ENCODE measurements at regions not wholly inside any gene's neighbourhood (a gene's known extent, or its start where the extent isn't known, plus 50 kb on each side); places are given as distances from the start of the nearest gene placed in this dataset.

DNA sequence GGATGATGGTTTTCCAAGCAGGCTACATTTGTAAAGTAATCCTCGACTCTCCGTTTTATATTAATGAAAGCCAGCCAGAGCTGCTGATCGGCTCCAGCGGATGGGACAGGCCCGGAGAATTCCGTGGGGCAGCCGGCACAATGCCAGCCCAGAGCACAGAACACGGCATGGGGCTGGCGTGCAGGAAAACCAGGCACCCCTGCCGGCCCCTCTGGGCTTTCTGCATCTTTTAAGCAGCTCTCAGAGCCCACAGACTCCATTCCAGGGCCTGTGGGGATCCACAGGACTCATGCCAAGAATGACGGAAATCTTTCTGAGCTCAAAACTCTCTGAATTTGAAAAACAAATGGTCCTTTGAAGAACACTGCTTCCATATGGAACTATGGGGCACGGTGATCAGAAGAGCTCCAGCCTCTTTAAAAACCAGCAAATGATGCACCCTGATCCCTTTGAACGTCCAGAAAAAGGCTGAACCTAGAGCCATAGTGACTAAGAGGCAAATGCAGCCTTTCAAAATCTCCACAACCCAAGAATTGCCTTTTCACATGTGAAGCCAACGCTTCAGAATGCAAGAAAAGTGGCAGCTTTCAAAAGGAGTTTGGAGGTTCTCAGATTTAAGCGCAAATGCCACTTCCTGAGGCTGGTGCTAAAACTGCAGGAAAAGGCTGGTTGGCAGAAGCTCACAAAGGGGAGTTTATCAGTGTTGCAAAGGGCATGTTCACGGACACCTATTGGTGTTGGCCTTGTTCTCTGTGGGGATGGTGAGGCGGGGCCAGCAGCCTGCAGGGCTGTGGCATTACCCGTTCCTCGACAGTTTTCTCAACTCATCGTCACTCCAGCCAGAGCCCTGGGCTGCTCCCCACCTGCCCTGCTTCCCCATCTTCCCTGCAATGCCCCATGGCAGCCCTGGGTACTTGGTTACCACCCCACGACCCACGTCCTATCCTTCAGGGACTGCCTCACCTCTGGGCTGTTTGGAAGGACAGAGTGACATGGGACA lies 212.5 kb downstream of the CTTN start:
- no peaks in the 10 kb centered on the region for H3K36me3 ChIP-seq (replicated peaks in 1 of 2; ENCODE audit: control insufficient read depth in 1 of 2, insufficient read depth in 2 of 2, low read length in 1 of 2)
- POLR2A ChIA-PET, result interaction anchor here (0.6 to 1.3 kb wide), 5 partner anchors 15 to 169 kb away, joined by 3 to 7 read pairs (median 4); no protein-coding TSS in a partner anchor
- H3K79me2 ChIP-seq (ENCODE audit: insufficient read depth), result no peaks in the 10 kb centered on the region
- CTCF ChIA-PET, result interaction anchor here (0.8 to 2.4 kb wide), 7 partner anchors 12 to 145 kb away, joined by 3 to 7 read pairs (median 3); no protein-coding TSS in a partner anchor
- H3K9ac ChIP-seq, result no peak overlapping the region
- H3K9me3 ChIP-seq, result no peaks in the 10 kb centered on the region
- H3K4me1 ChIP-seq (ENCODE audit: control insufficient read depth in 1 of 2, insufficient read depth in 2 of 2, low read depth in 1 of 2, low read length in 1 of 2), result peaks cover 0 to 31% of the 10 kb centered on the region in 2 experiments; a peak in 1 of 4 replicates
- no peak overlapping the region for H3K4me3 ChIP-seq (ENCODE audit: low read depth in 2 of 2, low read length in 1 of 2)
- H3K9me2 ChIP-seq, result no peaks in the 10 kb centered on the region
- no peak overlapping the region for H3K4me2 ChIP-seq
- DNase-seq, result peak; percentile 90
- no peak overlapping the region for H2AFZ ChIP-seq (ENCODE audit: low read depth)
- H4K20me1 ChIP-seq (ENCODE audit: insufficient read depth), result no peaks in the 10 kb centered on the region
- no peaks in the 10 kb centered on the region for H3F3A ChIP-seq (replicated peaks; ENCODE audit: insufficient read depth)
- no peaks in the 10 kb centered on the region for H3K27me3 ChIP-seq (ENCODE audit: insufficient read depth)
- peak overlapping the region in 1 of 2 experiments; percentile 89; a peak in 2 of 4 replicates for H3K27ac ChIP-seq (ENCODE audit: low read depth in 2 of 2, low read length in 1 of 2)
- 34% methylated on average over 18 of the region's 22 CpGs for WGBS (ENCODE audit: low lambda C conversion rate)
- no peak for TF ChIP-seq MAX (IDR thresholded peaks at IDR 0.05; ENCODE audit: low read depth)
- TF ChIP-seq TAF1 (IDR thresholded peaks at IDR 0.05; ENCODE audit: borderline replicate concordance, low read depth, low read length), result no peak
- no peak for TF ChIP-seq ELF1 (IDR thresholded peaks at IDR 0.05)
- no peak for TF ChIP-seq TCF12 (IDR thresholded peaks at IDR 0.05)
- no peak for TF ChIP-seq FOXJ3 (CRISPR knock-in tag; IDR thresholded peaks at IDR 0.05)
- peak; percentile 31; the same call in 1 of the 2 replicates for TF ChIP-seq RAD21 (IDR thresholded peaks at IDR 0.05; ENCODE audit: low read length)
- no peak for TF ChIP-seq CHD2 (IDR thresholded peaks at IDR 0.05; ENCODE audit: low read length, partially characterized antibody)
- TF ChIP-seq GABPA (IDR thresholded peaks at IDR 0.05; ENCODE audit: low read depth), result no peak
- peak in 1 of 2 experiments; percentile 61; a peak in 2 of 4 replicates for TF ChIP-seq EP300 (IDR thresholded peaks at IDR 0.05; ENCODE audit: borderline replicate concordance in 1 of 2, low read depth in 1 of 2, low read length in 1 of 2)
- TF ChIP-seq FOSL2 (IDR thresholded peaks at IDR 0.05; ENCODE audit: borderline replicate concordance, low read depth), result no peak
- TF ChIP-seq, protein P1, sequence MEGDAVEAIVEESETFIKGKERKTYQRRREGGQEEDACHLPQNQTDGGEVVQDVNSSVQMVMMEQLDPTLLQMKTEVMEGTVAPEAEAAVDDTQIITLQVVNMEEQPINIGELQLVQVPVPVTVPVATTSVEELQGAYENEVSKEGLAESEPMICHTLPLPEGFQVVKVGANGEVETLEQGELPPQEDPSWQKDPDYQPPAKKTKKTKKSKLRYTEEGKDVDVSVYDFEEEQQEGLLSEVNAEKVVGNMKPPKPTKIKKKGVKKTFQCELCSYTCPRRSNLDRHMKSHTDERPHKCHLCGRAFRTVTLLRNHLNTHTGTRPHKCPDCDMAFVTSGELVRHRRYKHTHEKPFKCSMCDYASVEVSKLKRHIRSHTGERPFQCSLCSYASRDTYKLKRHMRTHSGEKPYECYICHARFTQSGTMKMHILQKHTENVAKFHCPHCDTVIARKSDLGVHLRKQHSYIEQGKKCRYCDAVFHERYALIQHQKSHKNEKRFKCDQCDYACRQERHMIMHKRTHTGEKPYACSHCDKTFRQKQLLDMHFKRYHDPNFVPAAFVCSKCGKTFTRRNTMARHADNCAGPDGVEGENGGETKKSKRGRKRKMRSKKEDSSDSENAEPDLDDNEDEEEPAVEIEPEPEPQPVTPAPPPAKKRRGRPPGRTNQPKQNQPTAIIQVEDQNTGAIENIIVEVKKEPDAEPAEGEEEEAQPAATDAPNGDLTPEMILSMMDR (IDR thresholded peaks at IDR 0.05), result no peak
- TF ChIP-seq, protein P2, sequence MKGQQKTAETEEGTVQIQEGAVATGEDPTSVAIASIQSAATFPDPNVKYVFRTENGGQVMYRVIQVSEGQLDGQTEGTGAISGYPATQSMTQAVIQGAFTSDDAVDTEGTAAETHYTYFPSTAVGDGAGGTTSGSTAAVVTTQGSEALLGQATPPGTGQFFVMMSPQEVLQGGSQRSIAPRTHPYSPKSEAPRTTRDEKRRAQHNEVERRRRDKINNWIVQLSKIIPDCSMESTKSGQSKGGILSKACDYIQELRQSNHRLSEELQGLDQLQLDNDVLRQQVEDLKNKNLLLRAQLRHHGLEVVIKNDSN (IDR thresholded peaks at IDR 0.05; ENCODE audit: borderline replicate concordance, low read depth), result no peak
- no peak for TF ChIP-seq GATA2 (CRISPR knock-in tag; IDR thresholded peaks at IDR 0.05)
- TF ChIP-seq MXI1 (IDR thresholded peaks at IDR 0.05; ENCODE audit: low read depth, low read length), result peak; percentile 68; the same call in 1 of the 2 replicates
- TF ChIP-seq RXRA (IDR thresholded peaks at IDR 0.05; ENCODE audit: borderline replicate concordance, low read depth), result no peak
- TF ChIP-seq, protein P3, sequence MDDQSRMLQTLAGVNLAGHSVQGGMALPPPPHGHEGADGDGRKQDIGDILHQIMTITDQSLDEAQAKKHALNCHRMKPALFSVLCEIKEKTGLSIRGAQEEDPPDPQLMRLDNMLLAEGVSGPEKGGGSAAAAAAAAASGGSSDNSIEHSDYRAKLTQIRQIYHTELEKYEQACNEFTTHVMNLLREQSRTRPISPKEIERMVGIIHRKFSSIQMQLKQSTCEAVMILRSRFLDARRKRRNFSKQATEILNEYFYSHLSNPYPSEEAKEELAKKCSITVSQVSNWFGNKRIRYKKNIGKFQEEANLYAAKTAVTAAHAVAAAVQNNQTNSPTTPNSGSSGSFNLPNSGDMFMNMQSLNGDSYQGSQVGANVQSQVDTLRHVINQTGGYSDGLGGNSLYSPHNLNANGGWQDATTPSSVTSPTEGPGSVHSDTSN (IDR thresholded peaks at IDR 0.05), result no peak
- no peak for TF ChIP-seq NRF1 (IDR thresholded peaks at IDR 0.05; ENCODE audit: low read depth, low read length)
- TF ChIP-seq EZH2phosphoT487 (IDR thresholded peaks at IDR 0.05; ENCODE audit: borderline replicate concordance, low read depth), result no peak
- TF ChIP-seq SMC3 (IDR thresholded peaks at IDR 0.05; ENCODE audit: low read depth, low read length), result no peak
- no peak for TF ChIP-seq TEAD4 (IDR thresholded peaks at IDR 0.05; ENCODE audit: borderline replicate concordance, insufficient read depth)
- no peak for TF ChIP-seq ZBTB33 (IDR thresholded peaks at IDR 0.05; ENCODE audit: borderline replicate concordance, low read depth)
- TF ChIP-seq SIN3A (IDR thresholded peaks at IDR 0.05; ENCODE audit: borderline replicate concordance, low read depth, low read length), result no peak
- peak; percentile 40; the same call in 1 of the 2 replicates for TF ChIP-seq RCOR1 (IDR thresholded peaks at IDR 0.05; ENCODE audit: low read length)
- no peak for TF ChIP-seq MEF2A (IDR thresholded peaks at IDR 0.05; ENCODE audit: borderline replicate concordance, low read depth)

Data from SK-N-SH (cell line).